K562 (cell line): ENCODE measurements at regions not wholly inside any gene's neighbourhood (a gene's known extent, or its start where the extent isn't known, plus 50 kb on each side); places are given as distances from the start of the nearest gene placed in this dataset.
A peak's percentile ranks its signal among the peaks of the same experiment; 100 is the strongest.

Experiments used
- BHLHE40 ChIP-seq: IDR thresholded peaks from 2 replicates; pipeline ENCODE4 v1.6.1; 2011; ENCODE audit warnings: low read length, improper control_type of control experiment
- BRD4 ChIP-seq: fragments of 200-600 bp; sonication (generic); IDR thresholded peaks from 2 replicates; pipeline ENCODE4 v1.6.1; 2017; ENCODE audit warnings: inconsistent platforms
- CBX3 ChIP-seq, 2 experiments: IDR thresholded peaks; 1 replicate in 1 of 2; 2 replicates in 1 of 2; pipeline ENCODE4 v1.6.1; 2012; ENCODE audit warnings: inconsistent platforms in 2 of 2, low read length in 2 of 2, borderline replicate concordance in 1 of 2, control low read depth in 1 of 2
- CBX5 ChIP-seq: IDR thresholded peaks from 2 replicates; pipeline ENCODE4 v1.6.1; 2014; ENCODE audit warnings: low read depth, borderline replicate concordance
- E2F3 ChIP-seq: fragments of 250-450 bp; sonication (Bioruptor Pico); IDR thresholded peaks from 2 replicates; pipeline ENCODE4 v1.4.0; 2020; ENCODE audit warnings: mild to moderate bottlenecking
- GATAD2B ChIP-seq: fragments of 450-650 bp; IDR thresholded peaks from 2 replicates; pipeline ENCODE4 v1.6.1; 2017; ENCODE audit warnings: mild to moderate bottlenecking, borderline replicate concordance
- SMC3 ChIP-seq: conservative IDR thresholded peaks from 2 replicates; pipeline ENCODE4 v1.6.1; 2011; ENCODE audit warnings: low read depth, low read length, improper control_type of control experiment; ENCODE audit not compliant: insufficient read depth
- THRA ChIP-seq: fragments of 450-650 bp; IDR thresholded peaks from 2 replicates; pipeline ENCODE4 v1.6.1; 2017; ENCODE audit warnings: mild to moderate bottlenecking, moderate library complexity
- TF ChIP-seq, protein P1 (sequence below): fragments of 200-400 bp; formaldehyde crosslinking; IDR thresholded peaks from 2 replicates; pipeline ENCODE4 v1.6.1; 2017; ENCODE audit warnings: mild to moderate bottlenecking, low read depth, low read length, moderate library complexity
- TF ChIP-seq, protein P2 (sequence below), 3 experiments: IDR thresholded peaks in 2 of 3; conservative IDR thresholded peaks in 1 of 3; 2 replicates each; pipeline ENCODE4 v1.5.1; 2011 to 2012; ENCODE audit warnings: low read length in 3 of 3, mild to moderate bottlenecking in 3 of 3, control low read depth in 2 of 3, improper control_type of control experiment in 1 of 3, inconsistent platforms in 1 of 3, low read depth in 1 of 3, mixed read lengths in 1 of 3, moderate library complexity in 1 of 3; ENCODE audit not compliant: insufficient read depth in 2 of 3

- no peak for TF ChIP-seq THRA
- no peak for TF ChIP-seq CBX3 (IDR thresholded peaks at IDR 0.05; ENCODE audit: borderline replicate concordance in 1 of 2, low read length in 2 of 2)
- TF ChIP-seq, protein P1, sequence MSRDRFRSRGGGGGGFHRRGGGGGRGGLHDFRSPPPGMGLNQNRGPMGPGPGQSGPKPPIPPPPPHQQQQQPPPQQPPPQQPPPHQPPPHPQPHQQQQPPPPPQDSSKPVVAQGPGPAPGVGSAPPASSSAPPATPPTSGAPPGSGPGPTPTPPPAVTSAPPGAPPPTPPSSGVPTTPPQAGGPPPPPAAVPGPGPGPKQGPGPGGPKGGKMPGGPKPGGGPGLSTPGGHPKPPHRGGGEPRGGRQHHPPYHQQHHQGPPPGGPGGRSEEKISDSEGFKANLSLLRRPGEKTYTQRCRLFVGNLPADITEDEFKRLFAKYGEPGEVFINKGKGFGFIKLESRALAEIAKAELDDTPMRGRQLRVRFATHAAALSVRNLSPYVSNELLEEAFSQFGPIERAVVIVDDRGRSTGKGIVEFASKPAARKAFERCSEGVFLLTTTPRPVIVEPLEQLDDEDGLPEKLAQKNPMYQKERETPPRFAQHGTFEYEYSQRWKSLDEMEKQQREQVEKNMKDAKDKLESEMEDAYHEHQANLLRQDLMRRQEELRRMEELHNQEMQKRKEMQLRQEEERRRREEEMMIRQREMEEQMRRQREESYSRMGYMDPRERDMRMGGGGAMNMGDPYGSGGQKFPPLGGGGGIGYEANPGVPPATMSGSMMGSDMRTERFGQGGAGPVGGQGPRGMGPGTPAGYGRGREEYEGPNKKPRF: no peak
- no peak for TF ChIP-seq BHLHE40
- TF ChIP-seq, protein P2, sequence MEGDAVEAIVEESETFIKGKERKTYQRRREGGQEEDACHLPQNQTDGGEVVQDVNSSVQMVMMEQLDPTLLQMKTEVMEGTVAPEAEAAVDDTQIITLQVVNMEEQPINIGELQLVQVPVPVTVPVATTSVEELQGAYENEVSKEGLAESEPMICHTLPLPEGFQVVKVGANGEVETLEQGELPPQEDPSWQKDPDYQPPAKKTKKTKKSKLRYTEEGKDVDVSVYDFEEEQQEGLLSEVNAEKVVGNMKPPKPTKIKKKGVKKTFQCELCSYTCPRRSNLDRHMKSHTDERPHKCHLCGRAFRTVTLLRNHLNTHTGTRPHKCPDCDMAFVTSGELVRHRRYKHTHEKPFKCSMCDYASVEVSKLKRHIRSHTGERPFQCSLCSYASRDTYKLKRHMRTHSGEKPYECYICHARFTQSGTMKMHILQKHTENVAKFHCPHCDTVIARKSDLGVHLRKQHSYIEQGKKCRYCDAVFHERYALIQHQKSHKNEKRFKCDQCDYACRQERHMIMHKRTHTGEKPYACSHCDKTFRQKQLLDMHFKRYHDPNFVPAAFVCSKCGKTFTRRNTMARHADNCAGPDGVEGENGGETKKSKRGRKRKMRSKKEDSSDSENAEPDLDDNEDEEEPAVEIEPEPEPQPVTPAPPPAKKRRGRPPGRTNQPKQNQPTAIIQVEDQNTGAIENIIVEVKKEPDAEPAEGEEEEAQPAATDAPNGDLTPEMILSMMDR (IDR thresholded peaks at IDR 0.05 in 2 of 3, conservative IDR thresholded peaks at IDR 0.05 in 1 of 3; ENCODE audit: insufficient read depth in 2 of 3, low read depth in 1 of 3, low read length in 3 of 3): peak; percentile 11 to 33 (median 29); a peak in 3 of 6 replicates
- TF ChIP-seq CBX5: no peak
- TF ChIP-seq GATAD2B: no peak
- TF ChIP-seq E2F3 (CRISPR knock-in tag): no peak
- no peak for TF ChIP-seq BRD4
- 0 out of 2 replicates have a peak, but pooled peaks have one; percentile 18 for TF ChIP-seq SMC3
Measured at GRCh38 chr12:3342051-3342450, 149.0 kb upstream of the PRMT8 start (continued).
